ENCODE measurements at regions not wholly inside any gene's neighbourhood (a gene's known extent, or its start where the extent isn't known, plus 50 kb on each side); places are given as distances from the start of the nearest gene placed in this dataset.

GRCh38 chr7:68820321-68820720 is 778.0 kb upstream of the AUTS2 start:
- TF ChIP-seq EZH2phosphoT487 (IDR thresholded peaks at IDR 0.05; ENCODE audit: low read length) (no peak), CTCF (IDR thresholded peaks at IDR 0.05; ENCODE audit: low read length) (no peak)
